ENCODE measurements at regions not wholly inside any gene's neighbourhood (a gene's known extent, or its start where the extent isn't known, plus 50 kb on each side); places are given as distances from the start of the nearest gene placed in this dataset.

DNA sequence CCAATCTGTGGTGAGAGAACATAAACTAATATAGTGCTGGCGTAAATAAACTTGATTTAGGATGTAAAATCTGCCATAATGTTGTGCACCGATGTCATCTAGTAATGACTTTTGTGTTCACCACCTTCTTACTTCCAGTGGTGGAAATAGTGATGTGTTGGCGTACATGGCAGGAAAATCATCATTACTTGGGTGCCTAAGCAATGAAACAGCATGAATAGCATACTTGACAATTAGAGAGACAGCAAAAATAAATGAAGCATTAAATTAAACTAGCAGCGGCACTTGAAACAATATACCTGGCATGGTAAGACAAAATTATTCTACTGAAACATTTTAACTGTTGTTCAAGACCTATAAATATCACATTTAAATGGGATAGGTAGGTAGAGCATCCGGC lies 73.2 kb upstream of the DSC1 start:
- no peak overlapping the region for H3K4me2 ChIP-seq (ENCODE audit: low read length)

DNA sequence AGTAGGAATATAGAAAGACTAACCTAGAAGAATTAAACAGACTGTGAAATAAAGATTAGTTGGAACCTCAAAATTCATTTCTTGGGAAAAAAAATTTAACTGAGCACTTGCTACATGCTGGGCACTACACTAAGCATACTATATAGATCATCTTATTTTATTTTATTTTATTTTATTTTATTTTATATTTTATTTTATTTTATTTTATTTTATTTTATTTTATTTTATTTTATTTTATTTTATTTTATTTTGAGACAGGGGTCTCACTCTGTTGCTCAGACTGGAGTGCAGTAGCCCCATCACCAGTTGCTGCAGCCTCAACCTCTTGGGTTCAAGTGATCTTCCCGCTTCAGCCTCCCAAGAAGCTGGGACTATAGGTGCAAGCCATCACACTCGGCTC lies 74.5 kb upstream of the DSC1 start:
- intact Hi-C loops (cut with micrococcal nuclease; ENCODE audit: unreplicated experiment): no loop called here
- Histone ChIP-seq H3K4me2 (ENCODE audit: low read length) (no peak overlapping the region), H3K9me3 (ENCODE audit: low read length) (no peaks in the 10 kb centered on the region), H3K36me3 (ENCODE audit: insufficient read depth, low read length) (no peaks in the 10 kb centered on the region), H3K4me3 (ENCODE audit: low read depth, low read length, poor library complexity, severe bottlenecking) (no peak overlapping the region), H2AFZ (ENCODE audit: low read length) (no peak overlapping the region), H3K27ac (ENCODE audit: low read depth, low read length, poor library complexity, severe bottlenecking) (no peak overlapping the region), H4K20me1 (ENCODE audit: insufficient read depth, low read length) (no peaks in the 10 kb centered on the region), H3K9me2 (ENCODE audit: insufficient read depth, low read length) (no peaks in the 10 kb centered on the region), H3K79me2 (ENCODE audit: insufficient read depth, low read depth, low read length) (no peaks in the 10 kb centered on the region), H3K4me1 (ENCODE audit: insufficient read depth, low read length, poor library complexity, severe bottlenecking) (no peaks in the 10 kb centered on the region)
- ChIA-PET CTCF (ENCODE audit: unreplicated experiment) (no interaction called here), POLR2A (interaction anchor here (0.7 kb wide), 1 partner anchor 163 kb away, joined by 3 read pairs; no protein-coding TSS in a partner anchor)
- no peak for DNase-seq (ENCODE audit: low spot score)
- TF ChIP-seq, protein P1, sequence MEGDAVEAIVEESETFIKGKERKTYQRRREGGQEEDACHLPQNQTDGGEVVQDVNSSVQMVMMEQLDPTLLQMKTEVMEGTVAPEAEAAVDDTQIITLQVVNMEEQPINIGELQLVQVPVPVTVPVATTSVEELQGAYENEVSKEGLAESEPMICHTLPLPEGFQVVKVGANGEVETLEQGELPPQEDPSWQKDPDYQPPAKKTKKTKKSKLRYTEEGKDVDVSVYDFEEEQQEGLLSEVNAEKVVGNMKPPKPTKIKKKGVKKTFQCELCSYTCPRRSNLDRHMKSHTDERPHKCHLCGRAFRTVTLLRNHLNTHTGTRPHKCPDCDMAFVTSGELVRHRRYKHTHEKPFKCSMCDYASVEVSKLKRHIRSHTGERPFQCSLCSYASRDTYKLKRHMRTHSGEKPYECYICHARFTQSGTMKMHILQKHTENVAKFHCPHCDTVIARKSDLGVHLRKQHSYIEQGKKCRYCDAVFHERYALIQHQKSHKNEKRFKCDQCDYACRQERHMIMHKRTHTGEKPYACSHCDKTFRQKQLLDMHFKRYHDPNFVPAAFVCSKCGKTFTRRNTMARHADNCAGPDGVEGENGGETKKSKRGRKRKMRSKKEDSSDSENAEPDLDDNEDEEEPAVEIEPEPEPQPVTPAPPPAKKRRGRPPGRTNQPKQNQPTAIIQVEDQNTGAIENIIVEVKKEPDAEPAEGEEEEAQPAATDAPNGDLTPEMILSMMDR (conservative IDR thresholded peaks at IDR 0.05; ENCODE audit: low read length): no peak
- TF ChIP-seq EZH2phosphoT487 (IDR thresholded peaks at IDR 0.05; ENCODE audit: borderline replicate concordance, low read depth, low read length): no peak
- no TSS peak for BruUV-seq (replicated peaks)

More for the DNA sequence above, 73.2 kb upstream of the DSC1 start:
- no peak for TF ChIP-seq EZH2phosphoT487 (IDR thresholded peaks at IDR 0.05; ENCODE audit: borderline replicate concordance, low read depth, low read length)
- TF ChIP-seq, protein P1 (conservative IDR thresholded peaks at IDR 0.05; ENCODE audit: low read length): no peak
- H3K4me3 ChIP-seq (ENCODE audit: low read depth, low read length, poor library complexity, severe bottlenecking): no peak overlapping the region
- H3K9me3 ChIP-seq (ENCODE audit: low read length): no peaks in the 10 kb centered on the region
- no peaks in the 10 kb centered on the region for H3K9me2 ChIP-seq (ENCODE audit: insufficient read depth, low read length)
- intact Hi-C loops (cut with micrococcal nuclease; ENCODE audit: unreplicated experiment): no loop called here
- CTCF ChIA-PET (ENCODE audit: unreplicated experiment): no interaction called here
- H3K27ac ChIP-seq (ENCODE audit: low read depth, low read length, poor library complexity, severe bottlenecking): no peak overlapping the region
- no TSS peak for BruUV-seq (replicated peaks)
- no peak for DNase-seq (ENCODE audit: low spot score)
- POLR2A ChIA-PET: no interaction called here
- H3K36me3 ChIP-seq (ENCODE audit: insufficient read depth, low read length): no peaks in the 10 kb centered on the region
- no peak overlapping the region for H2AFZ ChIP-seq (ENCODE audit: low read length)
- no peaks in the 10 kb centered on the region for H3K4me1 ChIP-seq (ENCODE audit: insufficient read depth, low read length, poor library complexity, severe bottlenecking)
- H4K20me1 ChIP-seq (ENCODE audit: insufficient read depth, low read length): no peaks in the 10 kb centered on the region
- H3K79me2 ChIP-seq (ENCODE audit: insufficient read depth, low read depth, low read length): no peaks in the 10 kb centered on the region

DNA sequence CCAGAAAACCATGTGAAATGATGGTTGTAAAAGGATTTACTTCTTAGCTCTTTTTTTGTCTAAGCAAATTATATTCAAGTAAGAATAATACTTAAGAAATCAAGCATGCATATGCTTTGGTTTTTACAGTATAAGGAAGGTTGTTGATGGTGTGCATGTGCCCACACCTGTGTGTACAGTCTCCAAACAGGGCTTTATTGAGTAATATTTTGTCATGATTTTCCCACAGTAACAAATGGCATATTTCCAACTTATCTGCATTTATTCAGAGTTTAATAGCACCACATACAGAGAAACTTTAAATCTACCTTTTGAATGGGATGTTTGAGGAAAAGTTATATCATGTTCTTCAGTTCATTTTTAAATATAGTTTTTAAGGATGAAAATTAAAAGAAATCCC lies 76.5 kb upstream of the DSG1 start:
- H3K4me1 ChIP-seq (ENCODE audit: insufficient read depth, low read length, poor library complexity, severe bottlenecking): no peaks in the 10 kb centered on the region
- H3K9me2 ChIP-seq (ENCODE audit: insufficient read depth, low read length): no peaks in the 10 kb centered on the region
- no peaks in the 10 kb centered on the region for H3K79me2 ChIP-seq (ENCODE audit: insufficient read depth, low read depth, low read length)
- no peak for TF ChIP-seq EZH2phosphoT487 (IDR thresholded peaks at IDR 0.05; ENCODE audit: borderline replicate concordance, low read depth, low read length)
- H3K4me2 ChIP-seq (ENCODE audit: low read length): no peak overlapping the region
- H4K20me1 ChIP-seq (ENCODE audit: insufficient read depth, low read length): no peaks in the 10 kb centered on the region
- H3K4me3 ChIP-seq (ENCODE audit: low read depth, low read length, poor library complexity, severe bottlenecking): no peak overlapping the region
- no peak overlapping the region for H2AFZ ChIP-seq (ENCODE audit: low read length)
- H3K36me3 ChIP-seq (ENCODE audit: insufficient read depth, low read length): no peaks in the 10 kb centered on the region
- BruUV-seq (replicated peaks): no TSS peak
- ChIA-PET POLR2A (no interaction called here), CTCF (ENCODE audit: unreplicated experiment) (no interaction called here)
- DNase-seq (ENCODE audit: low spot score): no peak
- intact Hi-C loops (cut with micrococcal nuclease; ENCODE audit: unreplicated experiment): no loop called here
- H3K9me3 ChIP-seq (ENCODE audit: low read length): no peaks in the 10 kb centered on the region
- H3K27ac ChIP-seq (ENCODE audit: low read depth, low read length, poor library complexity, severe bottlenecking): no peak overlapping the region
